ENCODE measurements at regions not wholly inside any gene's neighbourhood (a gene's known extent, or its start where the extent isn't known, plus 50 kb on each side); places are given as distances from the start of the nearest gene placed in this dataset.

GRCh38 chrX:139172731-139173130, 357.8 kb upstream of the F9 start:
- CTCF ChIA-PET = no interaction called here
- no TSS peak for BruUV-seq (replicated peaks)
- no peak for TF ChIP-seq MAX (IDR thresholded peaks at IDR 0.05)
- no peak for TF ChIP-seq CTCF (IDR thresholded peaks at IDR 0.05 in 2 of 3, conservative IDR thresholded peaks at IDR 0.05 in 1 of 3; ENCODE audit: borderline replicate concordance in 1 of 3, insufficient read depth in 1 of 3, low read depth in 2 of 3, low read length in 2 of 3)
- no peak for TF ChIP-seq CEBPB (IDR thresholded peaks at IDR 0.05; ENCODE audit: low read depth)
- no peak for TF ChIP-seq EGR1 (IDR thresholded peaks at IDR 0.05; ENCODE audit: low read depth)
- H2AFZ ChIP-seq (ENCODE audit: low read depth, low read length, poor library complexity, severe bottlenecking) = no peak overlapping the region
- H3K9me3 ChIP-seq (ENCODE audit: control insufficient read depth in 1 of 2, insufficient read depth in 1 of 2, low read depth in 1 of 2, low read length in 2 of 2) = no peaks in the 10 kb centered on the region
- H3K9ac ChIP-seq (ENCODE audit: low read length) = no peak overlapping the region
- H3K4me3 ChIP-seq (replicated peaks in 1 of 2; ENCODE audit: low read depth in 1 of 2, low read length in 2 of 2) = no peak overlapping the region
- no peaks in the 10 kb centered on the region for H4K20me1 ChIP-seq (ENCODE audit: insufficient read depth)
- POLR2A ChIA-PET = no interaction called here
- no peaks in the 10 kb centered on the region for H3K27me3 ChIP-seq (ENCODE audit: insufficient read depth, low read length)
- RAD21 ChIA-PET (ENCODE audit: low non-redundant PET in 1 of 2, low total read pairs in 2 of 2, uncharacterized antibody in 2 of 2, unreplicated experiment in 2 of 2) = no interaction called here
- no peak overlapping the region for H3K27ac ChIP-seq (ENCODE audit: low read depth, low read length)
- no peaks in the 10 kb centered on the region for H3K36me3 ChIP-seq (ENCODE audit: control insufficient read depth in 1 of 2, insufficient read depth in 2 of 2, low read length in 2 of 2)
- no peaks in the 10 kb centered on the region for H3K4me1 ChIP-seq (ENCODE audit: control insufficient read depth in 1 of 2, insufficient read depth in 2 of 2, low read length in 2 of 2)
- ATAC-seq (no peak), DNase-seq (ENCODE audit: low read depth, low spot score) (no peak)
- no peak overlapping the region for H3K4me2 ChIP-seq (ENCODE audit: low read length)
- intact Hi-C loops (cut with micrococcal nuclease) = no loop called here
- H3K79me2 ChIP-seq (ENCODE audit: insufficient read depth, low read length) = no peaks in the 10 kb centered on the region
- H3K9me2 ChIP-seq (ENCODE audit: insufficient read depth) = no peaks in the 10 kb centered on the region

- Histone ChIP-seq H3K4me3 (replicated peaks in 1 of 2; ENCODE audit: low read depth in 1 of 2, low read length in 2 of 2) (no peak overlapping the region), H2AFZ (ENCODE audit: low read depth, low read length, poor library complexity, severe bottlenecking) (no peak overlapping the region), H3K4me2 (ENCODE audit: low read length) (no peak overlapping the region), H3K9me2 (ENCODE audit: insufficient read depth) (no peaks in the 10 kb centered on the region), H4K20me1 (ENCODE audit: insufficient read depth) (no peaks in the 10 kb centered on the region), H3K27me3 (ENCODE audit: insufficient read depth, low read length) (no peaks in the 10 kb centered on the region), H3K4me1 (ENCODE audit: control insufficient read depth in 1 of 2, insufficient read depth in 2 of 2, low read length in 2 of 2) (no peaks in the 10 kb centered on the region), H3K9ac (ENCODE audit: low read length) (no peak overlapping the region), H3K36me3 (ENCODE audit: control insufficient read depth in 1 of 2, insufficient read depth in 2 of 2, low read length in 2 of 2) (no peaks in the 10 kb centered on the region), H3K79me2 (ENCODE audit: insufficient read depth, low read length) (no peaks in the 10 kb centered on the region), H3K27ac (ENCODE audit: low read depth, low read length) (no peak overlapping the region), H3K9me3 (ENCODE audit: control insufficient read depth in 1 of 2, insufficient read depth in 1 of 2, low read depth in 1 of 2, low read length in 2 of 2) (no peaks in the 10 kb centered on the region)
- no peak for ATAC-seq
- ChIA-PET CTCF (no interaction called here), RAD21 (ENCODE audit: low non-redundant PET in 1 of 2, low total read pairs in 2 of 2, uncharacterized antibody in 2 of 2, unreplicated experiment in 2 of 2) (no interaction called here), POLR2A (no interaction called here)
- intact Hi-C loops (cut with micrococcal nuclease) = no loop called here
- DNase-seq (ENCODE audit: low read depth, low spot score) = no peak
- TF ChIP-seq POLR2AphosphoS5 (IDR thresholded peaks at IDR 0.05; ENCODE audit: low read depth, low read length) (no peak), ZFX (IDR thresholded peaks at IDR 0.05) (no peak), ELF1 (IDR thresholded peaks at IDR 0.05; ENCODE audit: borderline replicate concordance, low read depth) (no peak), MAX (IDR thresholded peaks at IDR 0.05) (no peak), RAD21 (IDR thresholded peaks at IDR 0.05; ENCODE audit: low read depth) (no peak), YY1 (IDR thresholded peaks at IDR 0.05; ENCODE audit: extremely low read depth, insufficient replicate concordance, low read depth, low read length) (no peak), FOSL1 (IDR thresholded peaks at IDR 0.05; ENCODE audit: low read depth) (no peak)
- BruUV-seq (replicated peaks) = no TSS peak
These were observed 359.9 kb upstream of the F9 start for GRCh38 chrX:139170526-139171173.

Measured in HCT116 (cell line).